Tibial nerve (tissue), 3 donors: ENCODE measurements at regions not wholly inside any gene's neighbourhood (a gene's known extent, or its start where the extent isn't known, plus 50 kb on each side); places are given as distances from the start of the nearest gene placed in this dataset.

Source experiments
- CTCF ChIP-seq, 5 experiments: fragments of 200-600 bp in 3 of 5; fragments of 450-650 bp in 2 of 5; sonication (generic) in 3 of 5; IDR thresholded peaks; one replicate each; pipeline ENCODE4 v1.5.1; 2016 to 2019; ENCODE audit warnings: antibody characterized with exemption in 5 of 5, mild to moderate bottlenecking in 3 of 5, moderate library complexity in 2 of 5
- POLR2A ChIP-seq, 2 donors: fragments of 450-650 bp; IDR thresholded peaks; one replicate each; pipeline ENCODE4 v1.6.1; 2017; ENCODE audit warnings: antibody characterized with exemption in 2 of 2, mild to moderate bottlenecking in 2 of 2, moderate library complexity in 2 of 2

GRCh38 chr13:82344867-82345266 is 1537.4 kb downstream of the SLITRK1 start:
- TF ChIP-seq CTCF (IDR thresholded peaks at IDR 0.05), result no peak
- TF ChIP-seq POLR2A (IDR thresholded peaks at IDR 0.05), result no peak
